ENCODE measurements at regions not wholly inside any gene's neighbourhood (a gene's known extent, or its start where the extent isn't known, plus 50 kb on each side); places are given as distances from the start of the nearest gene placed in this dataset.
A peak's percentile ranks its signal among the peaks of the same experiment; 100 is the strongest.
"Not testable (repeated sequence)": the region's sequence is repeated elsewhere in the genome, so short reads cannot be mapped to it uniquely, and the experiment has no call there.

DNA sequence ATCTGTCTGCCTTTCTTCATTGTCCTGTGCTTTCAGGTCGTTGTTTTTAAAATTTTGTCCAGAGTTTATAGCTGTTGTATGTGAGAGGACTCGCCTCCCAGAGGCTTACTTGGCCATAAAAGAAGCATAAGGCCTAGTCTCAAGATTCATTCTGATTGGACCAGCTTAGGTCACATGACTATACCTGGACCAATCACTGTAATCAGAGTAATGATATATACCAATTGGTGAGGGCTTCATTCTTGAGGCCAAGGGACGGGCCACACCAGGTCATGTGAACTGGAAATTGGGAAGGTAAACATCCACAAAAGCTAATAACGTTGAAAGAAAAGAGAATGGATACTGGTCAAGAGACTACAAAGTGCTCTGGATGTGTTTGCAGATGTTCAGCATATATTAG, 141.4 kb upstream of the SULF2 start:
- H3K4me2 ChIP-seq: peak overlapping the region; percentile 40
- peaks cover 6% of the 10 kb centered on the region; the same call in 1 of the 2 replicates for H3K36me3 ChIP-seq (ENCODE audit: low read depth)
- BruUV-seq (replicated peaks): no TSS peak
- peak overlapping the region; percentile 96 for H3K27ac ChIP-seq
- intact Hi-C loops (cut with micrococcal nuclease; ENCODE audit: unreplicated experiment): no loop called here
- no peaks in the 10 kb centered on the region for H4K20me1 ChIP-seq (ENCODE audit: insufficient read depth)
- CTCF ChIA-PET: interaction anchor here (1.0 to 1.1 kb wide), 2 partner anchors 58 to 369 kb away, joined by 3 to 4 read pairs; no protein-coding TSS in a partner anchor
- H3K9me3 ChIP-seq (ENCODE audit: insufficient read depth, low read depth): peaks cover 5% of the 10 kb centered on the region
- H3K27me3 ChIP-seq (ENCODE audit: insufficient read depth, low read depth): no peaks in the 10 kb centered on the region
- POLR2A ChIA-PET (ENCODE audit: unreplicated experiment): no interaction called here
- H3K9me2 ChIP-seq (ENCODE audit: insufficient read depth): no peaks in the 10 kb centered on the region; the same call in 1 of the 2 replicates
- no peak overlapping the region for H3K4me3 ChIP-seq
- H2AFZ ChIP-seq: no peak overlapping the region
- no peak for TF ChIP-seq EZH2 (IDR thresholded peaks at IDR 0.05; ENCODE audit: low read depth)
- TF ChIP-seq, protein P1, sequence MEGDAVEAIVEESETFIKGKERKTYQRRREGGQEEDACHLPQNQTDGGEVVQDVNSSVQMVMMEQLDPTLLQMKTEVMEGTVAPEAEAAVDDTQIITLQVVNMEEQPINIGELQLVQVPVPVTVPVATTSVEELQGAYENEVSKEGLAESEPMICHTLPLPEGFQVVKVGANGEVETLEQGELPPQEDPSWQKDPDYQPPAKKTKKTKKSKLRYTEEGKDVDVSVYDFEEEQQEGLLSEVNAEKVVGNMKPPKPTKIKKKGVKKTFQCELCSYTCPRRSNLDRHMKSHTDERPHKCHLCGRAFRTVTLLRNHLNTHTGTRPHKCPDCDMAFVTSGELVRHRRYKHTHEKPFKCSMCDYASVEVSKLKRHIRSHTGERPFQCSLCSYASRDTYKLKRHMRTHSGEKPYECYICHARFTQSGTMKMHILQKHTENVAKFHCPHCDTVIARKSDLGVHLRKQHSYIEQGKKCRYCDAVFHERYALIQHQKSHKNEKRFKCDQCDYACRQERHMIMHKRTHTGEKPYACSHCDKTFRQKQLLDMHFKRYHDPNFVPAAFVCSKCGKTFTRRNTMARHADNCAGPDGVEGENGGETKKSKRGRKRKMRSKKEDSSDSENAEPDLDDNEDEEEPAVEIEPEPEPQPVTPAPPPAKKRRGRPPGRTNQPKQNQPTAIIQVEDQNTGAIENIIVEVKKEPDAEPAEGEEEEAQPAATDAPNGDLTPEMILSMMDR (conservative IDR thresholded peaks at IDR 0.05): no peak
- no peaks in the 10 kb centered on the region for H3K79me2 ChIP-seq (ENCODE audit: low read depth)
- DNase-seq: no peak
- peaks cover 84% of the 10 kb centered on the region for H3K4me1 ChIP-seq (replicated peaks; ENCODE audit: insufficient read depth)
- H3F3A ChIP-seq (ENCODE audit: insufficient read depth, low read depth): peaks cover 61% of the 10 kb centered on the region

DNA sequence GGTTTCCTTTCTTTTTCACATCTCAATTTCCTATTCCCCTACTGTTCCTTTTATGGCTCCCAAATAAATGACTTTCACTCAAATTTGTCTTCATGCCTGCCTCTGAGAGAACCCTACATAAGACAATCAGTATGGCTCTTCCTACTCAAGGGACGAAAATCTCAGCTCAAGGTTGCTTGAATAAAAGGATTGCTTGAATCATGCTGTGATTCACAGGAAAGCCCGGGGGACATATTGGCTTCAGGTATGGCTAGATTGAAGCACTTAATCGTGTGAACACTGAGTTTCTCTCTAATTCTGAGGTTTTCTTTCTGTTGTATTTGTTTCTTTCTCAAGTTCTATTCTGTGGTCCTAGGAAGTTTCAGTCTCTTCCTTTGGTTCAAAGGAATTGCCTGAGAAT, 140.3 kb upstream of the SULF2 start:
- no TSS peak for BruUV-seq (replicated peaks)
- H3K4me3 ChIP-seq: no peak overlapping the region
- peaks cover 5% of the 10 kb centered on the region for H3K9me3 ChIP-seq (ENCODE audit: insufficient read depth, low read depth)
- POLR2A ChIA-PET (ENCODE audit: unreplicated experiment): interaction anchor here (0.5 kb wide), 1 partner anchor 94 kb away, joined by 3 read pairs; no protein-coding TSS in a partner anchor
- DNase-seq: no peak
- no peaks in the 10 kb centered on the region for H4K20me1 ChIP-seq (ENCODE audit: insufficient read depth)
- peaks cover 88% of the 10 kb centered on the region for H3K4me1 ChIP-seq (replicated peaks; ENCODE audit: insufficient read depth)
- CTCF ChIA-PET: interaction anchor here (1.2 kb wide), 1 partner anchor 139 kb away, joined by 3 read pairs; no protein-coding TSS in a partner anchor
- no peaks in the 10 kb centered on the region for H3K27me3 ChIP-seq (ENCODE audit: insufficient read depth, low read depth)
- intact Hi-C loops (cut with micrococcal nuclease; ENCODE audit: unreplicated experiment): no loop called here
- H2AFZ ChIP-seq: no peak overlapping the region
- peaks cover 6% of the 10 kb centered on the region; the same call in 1 of the 2 replicates for H3K36me3 ChIP-seq (ENCODE audit: low read depth)
- H3K4me2 ChIP-seq: no peak overlapping the region
- H3F3A ChIP-seq (ENCODE audit: insufficient read depth, low read depth): peaks cover 69% of the 10 kb centered on the region
- no peaks in the 10 kb centered on the region for H3K9me2 ChIP-seq (ENCODE audit: insufficient read depth)
- no peak for TF ChIP-seq EZH2 (IDR thresholded peaks at IDR 0.05; ENCODE audit: low read depth)
- TF ChIP-seq, protein P1 (conservative IDR thresholded peaks at IDR 0.05): no peak
- H3K27ac ChIP-seq: peak overlapping the region; percentile 96
- H3K79me2 ChIP-seq (ENCODE audit: low read depth): no peaks in the 10 kb centered on the region

DNA sequence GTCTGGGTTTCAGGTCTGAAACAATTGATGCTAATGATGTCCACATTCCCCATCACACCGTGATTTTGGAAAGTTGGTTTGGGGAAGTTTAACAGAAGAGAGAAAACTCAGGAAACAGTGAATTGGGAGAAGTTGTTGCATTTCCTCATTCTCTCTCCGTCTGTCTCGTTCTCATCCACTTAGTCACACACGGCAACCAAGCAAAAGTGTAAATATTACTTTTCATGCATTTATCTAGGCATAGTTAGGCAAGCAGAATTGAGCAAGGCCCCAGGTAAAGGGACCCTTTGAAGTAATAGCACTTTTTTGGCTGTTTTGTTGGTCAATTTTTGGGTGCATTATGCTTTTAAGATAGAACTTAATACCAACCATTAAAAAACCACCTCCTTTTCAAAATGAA, 137.0 kb upstream of the SULF2 start:
- H3K9me3 ChIP-seq (ENCODE audit: insufficient read depth, low read depth): peaks cover 9% of the 10 kb centered on the region
- 0 out of 2 replicates have a peak, but pooled peaks cover 1% of the 10 kb centered on the region for H3K36me3 ChIP-seq (ENCODE audit: low read depth)
- no peaks in the 10 kb centered on the region for H3K27me3 ChIP-seq (ENCODE audit: insufficient read depth, low read depth)
- H3F3A ChIP-seq (ENCODE audit: insufficient read depth, low read depth): peaks cover 39% of the 10 kb centered on the region
- H3K4me2 ChIP-seq: peak overlapping the region; percentile 59
- H3K79me2 ChIP-seq (ENCODE audit: low read depth): no peaks in the 10 kb centered on the region
- H2AFZ ChIP-seq: no peak overlapping the region
- peak overlapping the region; percentile 21; the same call in 1 of the 2 replicates for H3K4me3 ChIP-seq
- ChIA-PET CTCF (interaction anchor here (0.6 kb wide), 1 partner anchor 374 kb away, joined by 3 read pairs; no protein-coding TSS in a partner anchor), POLR2A (ENCODE audit: unreplicated experiment) (no interaction called here)
- H3K9me2 ChIP-seq (ENCODE audit: insufficient read depth): no peaks in the 10 kb centered on the region
- no peaks in the 10 kb centered on the region for H4K20me1 ChIP-seq (ENCODE audit: insufficient read depth)
- peaks cover 56% of the 10 kb centered on the region for H3K4me1 ChIP-seq (replicated peaks; ENCODE audit: insufficient read depth)
- BruUV-seq (replicated peaks): no TSS peak
- peak overlapping the region; percentile 88 for H3K27ac ChIP-seq
- intact Hi-C loops (cut with micrococcal nuclease; ENCODE audit: unreplicated experiment): loop anchor here (2.0 to 5.0 kb wide), 4 partner anchors 51 to 215 kb away; partner anchors contain the start of gene SULF2
- DNase-seq: peak; percentile 49 to 92
- TF ChIP-seq, protein P1 (conservative IDR thresholded peaks at IDR 0.05): no peak
- no peak for TF ChIP-seq EZH2 (IDR thresholded peaks at IDR 0.05; ENCODE audit: low read depth)

DNA sequence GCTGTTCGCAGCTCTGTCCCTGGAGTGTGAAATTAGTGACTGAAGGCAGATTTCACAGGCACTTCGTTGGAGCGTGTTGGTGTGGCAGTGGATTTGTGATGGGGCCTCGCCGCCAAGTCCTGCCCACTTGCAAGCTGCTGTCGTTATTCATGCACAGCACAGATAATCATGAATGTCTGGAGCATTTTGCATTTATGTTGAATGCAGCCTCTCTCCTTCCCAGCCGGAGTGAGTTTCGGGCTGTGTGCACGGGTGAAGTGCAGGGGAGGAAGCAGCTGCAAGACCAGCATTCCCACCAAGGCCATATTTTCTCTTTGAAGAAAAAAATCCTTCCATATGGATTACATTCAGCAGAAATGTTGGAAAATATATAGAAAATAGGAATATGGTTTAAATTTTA, 136.5 kb upstream of the SULF2 start:
- Histone ChIP-seq H3K4me1 (replicated peaks; ENCODE audit: insufficient read depth) (peaks cover 52% of the 10 kb centered on the region), H3F3A (ENCODE audit: insufficient read depth, low read depth) (peaks cover 35% of the 10 kb centered on the region), H3K27ac (peak overlapping the region; percentile 88), H3K4me2 (peak overlapping the region; percentile 59), H3K9me3 (ENCODE audit: insufficient read depth, low read depth) (peaks cover 13% of the 10 kb centered on the region)
- intact Hi-C loops (cut with micrococcal nuclease; ENCODE audit: unreplicated experiment): loop anchor here (2.0 to 5.0 kb wide), 4 partner anchors 51 to 215 kb away; partner anchors contain the start of gene SULF2
- ChIA-PET POLR2A (ENCODE audit: unreplicated experiment) (interaction anchor here (0.6 kb wide), 1 partner anchor 217 kb away, joined by 3 read pairs; no protein-coding TSS in a partner anchor), CTCF (interaction anchor here (0.6 to 0.8 kb wide), 2 partner anchors 129 to 374 kb away, joined by 3 read pairs; no protein-coding TSS in a partner anchor)
- H3K36me3 ChIP-seq (ENCODE audit: low read depth); H4K20me1 ChIP-seq (ENCODE audit: insufficient read depth); H3K79me2 ChIP-seq (ENCODE audit: low read depth); H3K4me3 ChIP-seq; H3K9me2 ChIP-seq (ENCODE audit: insufficient read depth); H2AFZ ChIP-seq; DNase-seq; H3K27me3 ChIP-seq (ENCODE audit: insufficient read depth, low read depth): not testable (repeated sequence)
- BruUV-seq (replicated peaks): TSS peak; percentile 40
